ES-I3 (cell line): ENCODE measurements at regions not wholly inside any gene's neighbourhood (a gene's known extent, or its start where the extent isn't known, plus 50 kb on each side); places are given as distances from the start of the nearest gene placed in this dataset.

Experiments
- H3K36me3 ChIP-seq: 2 replicates; pipeline ENCODE4 v1.6.1; 2013; ENCODE audit warnings: mild to moderate bottlenecking, low read length, control low read depth, moderate library complexity; ENCODE audit not compliant: insufficient read depth
- H3K4me1 ChIP-seq: 2 replicates; pipeline ENCODE4 v1.6.1; 2013; ENCODE audit warnings: mild to moderate bottlenecking, control low read depth, low read length; ENCODE audit not compliant: insufficient read depth
- H3K9ac ChIP-seq: 2 replicates; pipeline ENCODE4 v1.6.1; 2013; ENCODE audit warnings: low read depth, mild to moderate bottlenecking, low read length, moderate library complexity
- H3K9me3 ChIP-seq: 2 replicates; pipeline ENCODE4 v1.6.1; 2013; ENCODE audit warnings: mild to moderate bottlenecking, low read length, moderate library complexity; ENCODE audit not compliant: control insufficient read depth, insufficient read depth

GRCh38 chr1:192418552-192419285, 101.9 kb downstream of the RGS21 start:
- Histone ChIP-seq H3K4me1 (no peaks in the 10 kb centered on the region), H3K9me3 (no peaks in the 10 kb centered on the region), H3K36me3 (no peaks in the 10 kb centered on the region), H3K9ac (no peak overlapping the region)

GRCh38 chr1:192430644-192431043, 113.9 kb downstream of the RGS21 start:
- Histone ChIP-seq H3K4me1 (no peaks in the 10 kb centered on the region), H3K36me3 (no peaks in the 10 kb centered on the region), H3K9me3 (peaks cover 4% of the 10 kb centered on the region; the same call in 1 of the 2 replicates), H3K9ac (no peak overlapping the region)

GRCh38 chr1:192435704-192436103, 118.9 kb downstream of the RGS21 start:
- Histone ChIP-seq H3K9me3 (peaks cover 4% of the 10 kb centered on the region; the same call in 1 of the 2 replicates), H3K9ac (no peak overlapping the region), H3K36me3 (no peaks in the 10 kb centered on the region), H3K4me1 (no peaks in the 10 kb centered on the region)

- Histone ChIP-seq H3K4me1 (no peaks in the 10 kb centered on the region), H3K9ac (no peak overlapping the region), H3K36me3 (no peaks in the 10 kb centered on the region), H3K9me3 (no peaks in the 10 kb centered on the region)
Measured at GRCh38 chr1:192436441-192437078, 119.8 kb downstream of the RGS21 start.

GRCh38 chr1:192438737-192439136, 121.9 kb downstream of the RGS21 start:
- Histone ChIP-seq H3K4me1 (no peaks in the 10 kb centered on the region), H3K9me3 (no peaks in the 10 kb centered on the region), H3K36me3 (no peaks in the 10 kb centered on the region), H3K9ac (no peak overlapping the region)

GRCh38 chr1:192439373-192440025, 122.7 kb downstream of the RGS21 start:
- Histone ChIP-seq H3K9ac (no peak overlapping the region), H3K36me3 (no peaks in the 10 kb centered on the region), H3K9me3 (no peaks in the 10 kb centered on the region), H3K4me1 (no peaks in the 10 kb centered on the region)

- Histone ChIP-seq H3K4me1 (no peaks in the 10 kb centered on the region), H3K9me3 (no peaks in the 10 kb centered on the region), H3K36me3 (no peaks in the 10 kb centered on the region), H3K9ac (no peak overlapping the region)
Measured at GRCh38 chr1:192441492-192441891, 124.7 kb downstream of the RGS21 start.

- Histone ChIP-seq H3K9me3 (no peaks in the 10 kb centered on the region), H3K9ac (no peak overlapping the region), H3K4me1 (0 out of 2 replicates have a peak, but pooled peaks cover 3% of the 10 kb centered on the region), H3K36me3 (no peaks in the 10 kb centered on the region)
Measured at GRCh38 chr1:192442736-192443135, 125.9 kb downstream of the RGS21 start.

- Histone ChIP-seq H3K9me3 (no peaks in the 10 kb centered on the region), H3K9ac (no peak overlapping the region), H3K36me3 (no peaks in the 10 kb centered on the region), H3K4me1 (0 out of 2 replicates have a peak, but pooled peaks cover 3% of the 10 kb centered on the region)
Measured at GRCh38 chr1:192443616-192444015, 126.8 kb downstream of the RGS21 start.

GRCh38 chr1:192445241-192445640, 128.4 kb downstream of the RGS21 start:
- 0 out of 2 replicates have a peak, but pooled peaks cover 3% of the 10 kb centered on the region for H3K4me1 ChIP-seq

GRCh38 chr1:192445839-192446489, 129.2 kb downstream of the RGS21 start:
- Histone ChIP-seq H3K9ac (no peak overlapping the region), H3K36me3 (no peaks in the 10 kb centered on the region), H3K9me3 (no peaks in the 10 kb centered on the region), H3K4me1 (0 out of 2 replicates have a peak, but pooled peaks cover 3% of the 10 kb centered on the region)

More at GRCh38 chr1:192445241-192445640, 128.4 kb downstream of the RGS21 start:
- no peak overlapping the region for H3K9ac ChIP-seq
- no peaks in the 10 kb centered on the region for H3K9me3 ChIP-seq
- no peaks in the 10 kb centered on the region for H3K36me3 ChIP-seq

GRCh38 chr1:192448026-192448578, 127.5 kb upstream of the RGS1 start:
- H3K9ac ChIP-seq: no peak overlapping the region
- H3K4me1 ChIP-seq: 0 out of 2 replicates have a peak, but pooled peaks cover 3% of the 10 kb centered on the region
- H3K36me3 ChIP-seq: no peaks in the 10 kb centered on the region
- H3K9me3 ChIP-seq: no peaks in the 10 kb centered on the region

GRCh38 chr1:192453360-192453992, 122.1 kb upstream of the RGS1 start:
- Histone ChIP-seq H3K4me1 (no peaks in the 10 kb centered on the region), H3K36me3 (no peaks in the 10 kb centered on the region), H3K9me3 (no peaks in the 10 kb centered on the region), H3K9ac (no peak overlapping the region)

- H3K36me3 ChIP-seq: no peaks in the 10 kb centered on the region
- H3K9me3 ChIP-seq: no peaks in the 10 kb centered on the region
- no peaks in the 10 kb centered on the region for H3K4me1 ChIP-seq
- no peak overlapping the region for H3K9ac ChIP-seq
Measured at GRCh38 chr1:192459467-192459866, 116.1 kb upstream of the RGS1 start.
